ENCODE measurements at regions not wholly inside any gene's neighbourhood (a gene's known extent, or its start where the extent isn't known, plus 50 kb on each side); places are given as distances from the start of the nearest gene placed in this dataset.

- no peaks in the 10 kb centered on the region for H3K27me3 Mint-ChIP-seq
- ChIA-PET CTCF (interaction anchor here in 1 of 2 donors (1.0 to 1.9 kb wide), 4 partner anchors 13 to 71 kb away, joined by 4 to 10 read pairs (median 6); no protein-coding TSS in a partner anchor), POLR2A (interaction anchor here in 1 of 2 donors (0.6 kb wide), 1 partner anchor 22 kb away, joined by 3 read pairs; no protein-coding TSS in a partner anchor)
- no peaks in the 10 kb centered on the region for H3K27me3 ChIP-seq (replicated peaks in 1 of 2; ENCODE audit: control insufficient read depth in 2 of 2, extremely low read depth in 1 of 2, insufficient read depth in 2 of 2, low read length in 1 of 2)
- H3K9me3 Mint-ChIP-seq: no peaks in the 10 kb centered on the region
- H3K27ac Mint-ChIP-seq: peak overlapping the region in 1 of 2 donors; percentile 61
- DNase-seq (no peak), ATAC-seq (replicated peaks in 1 of 4) (no peak)
- H3K36me3 Mint-ChIP-seq: peaks cover 3% of the 10 kb centered on the region
- no peak overlapping the region for H3K4me3 ChIP-seq (ENCODE audit: control insufficient read depth in 1 of 2, extremely low read depth in 1 of 2, low read length in 1 of 2)
- WGBS (ENCODE audit: insufficient coverage): 96% methylated on average over 2 of the region's 2 CpGs
- H3K36me3 ChIP-seq (ENCODE audit: control insufficient read depth in 2 of 2, extremely low read depth in 1 of 2, insufficient read depth in 1 of 2, low read length in 1 of 2): peaks cover 0 to 12% of the 10 kb centered on the region in 2 donors
- no peak overlapping the region for H3K4me3 Mint-ChIP-seq
- H3K9me3 ChIP-seq: no peaks in the 10 kb centered on the region
- H3K4me1 Mint-ChIP-seq: peaks cover 73 to 94% (median 73%) of the 10 kb centered on the region in 3 donors
- H3K4me1 ChIP-seq (ENCODE audit: control insufficient read depth in 1 of 2, extremely low read depth in 1 of 2, insufficient read depth in 2 of 2, low read length in 2 of 2): peaks cover 48 to 50% of the 10 kb centered on the region in 2 experiments
- H3K27ac ChIP-seq (ENCODE audit: low read length): no peak overlapping the region
These were observed 68.6 kb upstream of the RIPOR2 start for GRCh38 chr6:25004357-25004756.

- H3K27ac ChIP-seq (ENCODE audit: low read length): no peak overlapping the region
- CTCF ChIA-PET: interaction anchor here (0.6 to 2.9 kb wide), 9 partner anchors 13 to 1091 kb away, joined by 3 to 26 read pairs (median 5); no protein-coding TSS in a partner anchor
These were observed 69.2 kb upstream of the RIPOR2 start for GRCh38 chr6:25005010-25005409.

GRCh38 chr6:25006075-25006474 is 70.3 kb upstream of the RIPOR2 start:
- no peaks in the 10 kb centered on the region for H3K27me3 ChIP-seq (replicated peaks in 1 of 2; ENCODE audit: control insufficient read depth in 2 of 2, extremely low read depth in 1 of 2, insufficient read depth in 2 of 2, low read length in 1 of 2)
- Mint-ChIP-seq H3K4me3 (peak overlapping the region in 1 of 3 donors; percentile 68), H3K36me3 (no peaks in the 10 kb centered on the region), H3K27me3 (no peaks in the 10 kb centered on the region), H3K4me1 (peaks cover 77 to 94% (median 77%) of the 10 kb centered on the region in 3 donors), H3K9me3 (no peaks in the 10 kb centered on the region), H3K27ac (peak overlapping the region; percentile 88 to 91)
- ATAC-seq (replicated peaks in 1 of 4) (peak in 3 of 4 experiments; percentile 11 to 26 (median 13)), DNase-seq (no peak)
- 80% methylated on average over 1 of the region's 1 CpG for WGBS (ENCODE audit: insufficient coverage)
- peaks cover 49 to 61% of the 10 kb centered on the region in 2 experiments for H3K4me1 ChIP-seq (ENCODE audit: control insufficient read depth in 1 of 2, extremely low read depth in 1 of 2, insufficient read depth in 2 of 2, low read length in 2 of 2)
- ChIA-PET CTCF (interaction anchor here in 1 of 2 donors (1.0 to 2.9 kb wide), 7 partner anchors 12 to 149 kb away, joined by 3 to 26 read pairs (median 5); no protein-coding TSS in a partner anchor), POLR2A (interaction anchor here (0.6 to 1.2 kb wide), 4 partner anchors 72 to 485 kb away, joined by 3 to 5 read pairs (median 4); no protein-coding TSS in a partner anchor)
- no peak overlapping the region for H3K4me3 ChIP-seq (ENCODE audit: control insufficient read depth in 1 of 2, extremely low read depth in 1 of 2, low read length in 1 of 2)
- H3K9me3 ChIP-seq: no peaks in the 10 kb centered on the region
- peaks cover 0 to 8% of the 10 kb centered on the region in 2 donors for H3K36me3 ChIP-seq (ENCODE audit: control insufficient read depth in 2 of 2, extremely low read depth in 1 of 2, insufficient read depth in 1 of 2, low read length in 1 of 2)
- peak overlapping the region; percentile 84 for H3K27ac ChIP-seq (ENCODE audit: low read length)

More at GRCh38 chr6:25005010-25005409, 69.2 kb upstream of the RIPOR2 start:
- peaks cover 0 to 9% of the 10 kb centered on the region in 2 donors for H3K36me3 ChIP-seq (ENCODE audit: control insufficient read depth in 2 of 2, extremely low read depth in 1 of 2, insufficient read depth in 1 of 2, low read length in 1 of 2)
- peaks cover 52 to 54% of the 10 kb centered on the region in 2 experiments for H3K4me1 ChIP-seq (ENCODE audit: control insufficient read depth in 1 of 2, extremely low read depth in 1 of 2, insufficient read depth in 2 of 2, low read length in 2 of 2)
- DNase-seq: no peak
- POLR2A ChIA-PET: interaction anchor here (0.6 to 1.0 kb wide), 4 partner anchors 23 to 71 kb away, joined by 3 to 5 read pairs (median 4); no protein-coding TSS in a partner anchor
- H3K4me1 Mint-ChIP-seq: peaks cover 75 to 94% (median 75%) of the 10 kb centered on the region in 3 donors
- H3K9me3 Mint-ChIP-seq: no peaks in the 10 kb centered on the region
- no peak for ATAC-seq (replicated peaks in 1 of 4)
- no peaks in the 10 kb centered on the region for H3K9me3 ChIP-seq
- H3K36me3 Mint-ChIP-seq: peaks cover 3% of the 10 kb centered on the region
- no peak overlapping the region for H3K4me3 Mint-ChIP-seq
- 94% methylated on average over 3 of the region's 4 CpGs for WGBS (ENCODE audit: insufficient coverage)
- H3K27me3 ChIP-seq (replicated peaks in 1 of 2; ENCODE audit: control insufficient read depth in 2 of 2, extremely low read depth in 1 of 2, insufficient read depth in 2 of 2, low read length in 1 of 2): no peaks in the 10 kb centered on the region
- no peaks in the 10 kb centered on the region for H3K27me3 Mint-ChIP-seq
- H3K27ac Mint-ChIP-seq: peak overlapping the region in 1 of 2 donors; percentile 12
- no peak overlapping the region for H3K4me3 ChIP-seq (ENCODE audit: control insufficient read depth in 1 of 2, extremely low read depth in 1 of 2, low read length in 1 of 2)

- Mint-ChIP-seq H3K4me3 (peak overlapping the region in 2 of 3 donors; percentile 38 to 68), H3K9me3 (no peaks in the 10 kb centered on the region), H3K36me3 (no peaks in the 10 kb centered on the region), H3K27me3 (no peaks in the 10 kb centered on the region), H3K4me1 (peaks cover 79 to 99% (median 80%) of the 10 kb centered on the region in 3 donors), H3K27ac (peak overlapping the region; percentile 88 to 91)
- ATAC-seq (replicated peaks in 1 of 4) (peak; percentile 72 to 80 (median 75)), DNase-seq (peak in 16 of 35 experiments; percentile 7 to 54 (median 20))
- Histone ChIP-seq H3K9me3 (no peaks in the 10 kb centered on the region), H3K4me3 (ENCODE audit: control insufficient read depth in 1 of 2, extremely low read depth in 1 of 2, low read length in 1 of 2) (peak overlapping the region in 1 of 2 donors; percentile 20), H3K27ac (ENCODE audit: low read length) (peak overlapping the region; percentile 84), H3K27me3 (replicated peaks in 1 of 2; ENCODE audit: control insufficient read depth in 2 of 2, extremely low read depth in 1 of 2, insufficient read depth in 2 of 2, low read length in 1 of 2) (no peaks in the 10 kb centered on the region), H3K4me1 (ENCODE audit: control insufficient read depth in 1 of 2, extremely low read depth in 1 of 2, insufficient read depth in 2 of 2, low read length in 2 of 2) (peaks cover 49 to 61% of the 10 kb centered on the region in 2 experiments), H3K36me3 (ENCODE audit: control insufficient read depth in 2 of 2, extremely low read depth in 1 of 2, insufficient read depth in 1 of 2, low read length in 1 of 2) (peaks cover 0 to 8% of the 10 kb centered on the region in 2 donors)
- ChIA-PET CTCF (interaction anchor here in 1 of 2 donors (1.0 to 2.9 kb wide), 7 partner anchors 12 to 149 kb away, joined by 3 to 26 read pairs (median 5); no protein-coding TSS in a partner anchor), POLR2A (interaction anchor here (0.6 to 1.2 kb wide), 5 partner anchors 32 to 484 kb away, joined by 3 to 5 read pairs (median 3); no protein-coding TSS in a partner anchor)
- WGBS (ENCODE audit: insufficient coverage): no CpG with 5 or more reads among the region's 3 CpGs
These were observed 70.8 kb upstream of the RIPOR2 start for GRCh38 chr6:25006565-25007001.

- ChIA-PET POLR2A (interaction anchor here (0.5 to 1.2 kb wide), 4 partner anchors 29 to 395 kb away, joined by 3 to 5 read pairs (median 3); no protein-coding TSS in a partner anchor), CTCF (interaction anchor here (1.0 to 2.9 kb wide), 7 partner anchors 11 to 150 kb away, joined by 3 to 26 read pairs (median 5); no protein-coding TSS in a partner anchor)
- peaks cover 82 to 100% (median 86%) of the 10 kb centered on the region in 3 donors for H3K4me1 Mint-ChIP-seq
- DNase-seq: peak in 10 of 35 experiments; percentile 18 to 40 (median 25)
- H3K27ac Mint-ChIP-seq: peak overlapping the region; percentile 88 to 91
- no peaks in the 10 kb centered on the region for H3K27me3 Mint-ChIP-seq
- no peaks in the 10 kb centered on the region for H3K9me3 Mint-ChIP-seq
- peak overlapping the region in 1 of 2 donors; percentile 12 for H3K4me3 ChIP-seq (ENCODE audit: control insufficient read depth in 1 of 2, extremely low read depth in 1 of 2, low read length in 1 of 2)
- H3K36me3 ChIP-seq (ENCODE audit: control insufficient read depth in 2 of 2, extremely low read depth in 1 of 2, insufficient read depth in 1 of 2, low read length in 1 of 2): peaks cover 0 to 5% of the 10 kb centered on the region in 2 donors
- H3K36me3 Mint-ChIP-seq: no peaks in the 10 kb centered on the region
- peaks cover 49 to 60% of the 10 kb centered on the region in 2 experiments for H3K4me1 ChIP-seq (ENCODE audit: control insufficient read depth in 1 of 2, extremely low read depth in 1 of 2, insufficient read depth in 2 of 2, low read length in 2 of 2)
- peak; percentile 17 to 48 (median 34) for ATAC-seq (replicated peaks in 1 of 4)
- 0% methylated on average over 1 of the region's 3 CpGs for WGBS (ENCODE audit: insufficient coverage)
- H3K27me3 ChIP-seq (replicated peaks in 1 of 2; ENCODE audit: control insufficient read depth in 2 of 2, extremely low read depth in 1 of 2, insufficient read depth in 2 of 2, low read length in 1 of 2): no peaks in the 10 kb centered on the region
- no peaks in the 10 kb centered on the region for H3K9me3 ChIP-seq
- peak overlapping the region; percentile 84 for H3K27ac ChIP-seq (ENCODE audit: low read length)
- peak overlapping the region; percentile 13 to 68 (median 15) for H3K4me3 Mint-ChIP-seq
These were observed 71.5 kb upstream of the RIPOR2 start for GRCh38 chr6:25007269-25007699.

- peaks cover 87 to 92% (median 88%) of the 10 kb centered on the region in 3 donors for H3K4me1 Mint-ChIP-seq
- H3K36me3 Mint-ChIP-seq: no peaks in the 10 kb centered on the region
- Histone ChIP-seq H3K4me3 (ENCODE audit: control insufficient read depth in 1 of 2, extremely low read depth in 1 of 2, low read length in 1 of 2) (no peak overlapping the region), H3K9me3 (no peaks in the 10 kb centered on the region), H3K27me3 (replicated peaks in 1 of 2; ENCODE audit: control insufficient read depth in 2 of 2, extremely low read depth in 1 of 2, insufficient read depth in 2 of 2, low read length in 1 of 2) (no peaks in the 10 kb centered on the region), H3K36me3 (ENCODE audit: control insufficient read depth in 2 of 2, extremely low read depth in 1 of 2, insufficient read depth in 1 of 2, low read length in 1 of 2) (peaks cover 0 to under 1% of the 10 kb centered on the region in 2 donors), H3K27ac (ENCODE audit: low read length) (peak overlapping the region; percentile 30), H3K4me1 (ENCODE audit: control insufficient read depth in 1 of 2, extremely low read depth in 1 of 2, insufficient read depth in 2 of 2, low read length in 2 of 2) (peaks cover 49 to 57% of the 10 kb centered on the region in 2 experiments)
- no peaks in the 10 kb centered on the region for H3K9me3 Mint-ChIP-seq
- no peak for DNase-seq
- no peaks in the 10 kb centered on the region for H3K27me3 Mint-ChIP-seq
- peak overlapping the region; percentile 37 to 68 (median 55) for H3K4me3 Mint-ChIP-seq
- ATAC-seq (replicated peaks in 1 of 4): peak in 2 of 4 experiments; percentile 23 to 26
- CTCF ChIA-PET: interaction anchor here (0.6 to 1.9 kb wide), 10 partner anchors 9 to 214 kb away, joined by 3 to 11 read pairs (median 3); no protein-coding TSS in a partner anchor
- WGBS (ENCODE audit: insufficient coverage): 70% methylated on average over 4 of the region's 4 CpGs
- POLR2A ChIA-PET: interaction anchor here in 1 of 2 donors (0.6 kb wide), 1 partner anchor 9 kb away, joined by 3 read pairs; no protein-coding TSS in a partner anchor
- H3K27ac Mint-ChIP-seq: peak overlapping the region; percentile 86 to 88
These were observed 73.1 kb upstream of the RIPOR2 start for GRCh38 chr6:25008707-25009392.
